Stimulated activated CD4-positive, alpha-beta T cell treated with anti-CD3 and anti-CD28 coated beads, Interleukin-15, amount 100 ng/mL, for 1 hour (primary cell): ENCODE measurements at regions not wholly inside any gene's neighbourhood (a gene's known extent, or its start where the extent isn't known, plus 50 kb on each side); places are given as distances from the start of the nearest gene placed in this dataset.
A peak's percentile ranks its signal among the peaks of the same experiment; 100 is the strongest.
"Not testable (repeated sequence)": the region's sequence is repeated elsewhere in the genome, so short reads cannot be mapped to it uniquely, and the experiment has no call there.

ENCODE experiments used
- DNase-seq, 2 donors: peaks; one replicate each; pipeline ENCODE4 v3.0.0-alpha.2; 2020; ENCODE audit warnings: low read depth in 1 of 2, low spot score in 1 of 2

- DNase-seq: not testable (repeated sequence)
Observed at GRCh38 chr2:131671841-131672470, 144.3 kb downstream of the CCDC74A start.

DNA sequence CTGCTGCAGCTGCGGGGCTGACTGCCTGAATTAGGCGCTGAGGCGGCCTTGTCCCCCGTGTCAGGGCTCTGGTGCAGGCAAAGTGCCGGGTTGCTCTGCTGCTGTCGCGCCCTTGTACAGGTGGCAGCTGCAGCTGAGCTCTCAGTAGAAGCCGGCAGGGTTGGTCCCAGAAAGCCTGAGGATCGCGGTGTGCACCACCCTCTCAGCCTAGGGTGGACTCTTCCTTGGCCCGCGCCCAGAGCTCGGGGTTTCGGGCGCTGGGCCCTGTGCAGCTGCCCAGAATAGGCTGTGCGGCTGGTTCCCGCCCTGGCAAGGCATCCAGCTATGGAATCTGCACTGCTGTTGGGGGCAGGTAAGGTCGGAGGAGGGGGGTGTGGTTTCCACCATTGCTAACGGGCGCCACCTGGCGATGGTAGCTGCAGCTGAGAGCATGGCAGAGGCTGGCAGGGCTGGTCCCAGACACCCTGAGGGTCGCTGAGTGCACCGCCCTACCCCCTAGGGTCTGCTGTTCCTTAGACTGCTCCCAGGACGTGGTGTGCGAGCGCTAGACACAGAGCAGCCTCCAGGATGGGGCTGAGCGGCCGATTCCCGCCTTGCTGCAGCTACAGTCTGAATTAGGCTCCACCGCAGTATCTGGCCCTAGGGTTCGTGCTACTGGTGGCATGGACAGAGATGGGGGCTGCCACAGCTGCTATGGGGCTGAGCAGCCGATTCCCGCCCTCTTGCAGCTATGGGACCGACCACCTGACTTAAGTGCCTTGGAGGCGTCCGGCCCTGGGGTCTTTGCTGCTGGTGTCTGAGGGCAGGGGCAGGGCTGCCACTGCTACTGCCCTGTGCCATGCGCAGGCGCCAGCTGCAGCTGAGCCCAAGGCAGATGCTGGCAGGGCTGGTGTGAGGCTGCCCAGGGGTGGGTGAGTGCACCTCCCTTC, 145.0 kb downstream of the CCDC74A start:
- peak; percentile 24 to 47 for DNase-seq

DNA sequence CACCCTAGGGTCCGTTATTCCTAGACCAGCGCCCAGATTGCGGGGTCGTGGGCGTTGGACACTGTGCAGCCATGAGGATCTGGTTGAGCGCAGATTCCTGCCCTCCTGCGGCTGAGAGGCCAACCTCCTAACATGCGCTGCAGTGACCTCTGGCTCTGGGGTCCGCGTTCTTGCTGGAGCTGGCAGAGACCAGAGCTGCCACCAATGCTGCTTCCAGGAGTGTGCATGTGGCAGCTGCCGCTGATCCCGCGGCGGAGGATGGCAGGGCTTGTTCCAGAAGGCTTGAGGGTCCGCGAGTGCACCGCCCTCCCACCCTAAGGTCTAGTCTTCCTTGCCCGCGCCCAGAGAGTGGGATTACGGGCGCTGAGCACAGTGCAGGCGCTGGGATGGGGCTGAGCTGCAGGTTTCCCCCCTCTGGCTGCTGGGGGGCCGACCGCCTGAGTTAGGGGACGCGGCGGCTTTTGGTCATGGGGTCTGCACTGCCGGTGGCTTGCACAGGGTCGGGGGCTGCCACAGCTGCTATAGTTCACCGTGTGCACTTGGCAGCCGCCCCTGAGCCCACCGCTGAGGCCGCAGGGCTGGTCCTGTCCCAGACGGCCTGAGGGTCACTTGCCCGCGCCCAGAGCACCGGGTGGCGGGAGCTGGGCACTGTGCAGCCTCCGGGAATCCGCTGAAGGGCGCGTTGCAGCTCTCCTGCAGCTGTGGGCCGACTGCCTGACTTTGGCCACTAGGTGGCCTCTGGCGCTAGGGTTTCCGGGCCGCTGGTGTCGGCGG, 145.9 kb downstream of the CCDC74A start:
- DNase-seq: peak; percentile 35 to 51

DNA sequence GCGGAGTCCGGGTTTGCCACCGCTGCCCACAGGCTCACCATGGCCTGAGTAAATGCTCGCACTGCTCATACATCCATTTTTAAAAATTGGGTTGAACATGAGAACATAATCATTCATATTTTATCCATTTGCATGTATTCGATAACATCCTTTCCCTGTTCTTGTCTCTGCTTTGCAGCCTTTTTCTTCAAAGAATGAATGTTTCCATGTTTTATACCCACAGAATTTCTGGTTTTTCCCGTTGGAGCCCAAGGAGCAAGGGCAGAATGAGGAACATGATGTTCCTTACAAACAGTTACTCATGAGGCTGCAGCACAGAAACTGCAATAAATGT, 146.5 kb downstream of the CCDC74A start:
- DNase-seq: no peak

DNA sequence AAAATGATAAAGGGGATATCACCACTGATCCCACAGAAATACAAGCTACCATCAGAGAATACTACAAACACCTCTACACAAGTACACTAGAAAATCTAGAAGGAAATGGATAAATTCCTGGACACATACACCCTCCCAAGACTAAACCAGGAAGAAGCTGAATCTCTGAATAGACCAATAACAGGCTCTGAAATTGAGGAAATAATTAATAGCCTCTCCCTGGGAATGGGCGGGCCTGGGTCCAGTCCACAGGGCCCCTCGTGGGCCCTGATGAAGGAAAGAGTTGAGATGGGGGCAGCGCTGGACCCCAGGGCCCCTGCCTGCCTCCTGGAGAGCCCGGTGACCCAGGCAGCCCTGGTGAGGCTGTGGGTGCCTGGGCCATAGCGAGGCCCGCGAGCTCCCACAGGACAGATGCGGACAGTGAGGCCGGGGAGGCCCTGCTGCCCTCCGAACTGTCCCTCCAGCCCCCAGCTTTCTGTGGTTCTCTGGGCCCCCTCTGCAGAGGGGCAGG, 154.0 kb downstream of the CCDC74A start:
- not testable (repeated sequence) for DNase-seq

DNA sequence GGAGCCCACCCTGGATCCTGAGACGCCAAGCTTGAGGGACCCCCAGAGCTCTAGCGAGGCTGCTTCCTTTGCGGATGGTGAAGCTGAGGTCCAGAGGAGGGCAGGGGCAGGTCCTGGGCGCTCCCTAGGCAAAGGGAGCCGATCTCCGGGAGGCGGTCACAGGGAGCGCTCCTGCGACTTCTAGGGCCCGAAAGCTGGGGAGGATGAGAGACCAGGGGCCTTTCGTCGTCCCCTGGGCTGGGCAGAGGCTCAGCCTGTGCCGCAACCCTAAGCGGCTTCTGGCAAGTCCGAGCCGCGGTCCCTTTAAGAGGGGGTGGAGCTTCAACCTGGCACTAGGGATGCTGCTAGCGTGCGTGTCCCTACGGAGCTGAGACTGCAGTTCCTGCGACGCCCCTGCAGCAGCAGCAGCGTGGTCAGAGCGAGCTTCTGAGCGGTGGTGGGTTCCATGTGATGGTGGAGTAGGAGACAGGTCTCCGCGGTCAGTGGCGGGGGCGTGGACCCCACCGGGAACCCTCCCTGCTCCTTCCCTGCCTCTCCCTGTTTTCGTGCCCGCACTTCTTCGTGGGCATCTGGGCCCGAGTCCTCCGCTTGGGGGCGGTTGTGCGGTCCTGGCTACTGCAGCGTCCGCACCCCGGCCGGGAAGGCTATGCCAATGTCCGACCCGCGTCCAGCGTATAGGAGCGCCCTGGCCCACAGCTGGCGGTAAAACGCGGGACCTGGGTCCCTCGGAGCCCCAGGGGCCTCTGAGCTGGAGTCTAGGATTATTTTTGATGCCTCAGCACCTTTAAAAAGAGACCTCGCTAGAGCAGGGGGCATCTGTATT, 154.6 kb downstream of the CCDC74A start:
- peak; percentile 48 to 52 for DNase-seq

DNA sequence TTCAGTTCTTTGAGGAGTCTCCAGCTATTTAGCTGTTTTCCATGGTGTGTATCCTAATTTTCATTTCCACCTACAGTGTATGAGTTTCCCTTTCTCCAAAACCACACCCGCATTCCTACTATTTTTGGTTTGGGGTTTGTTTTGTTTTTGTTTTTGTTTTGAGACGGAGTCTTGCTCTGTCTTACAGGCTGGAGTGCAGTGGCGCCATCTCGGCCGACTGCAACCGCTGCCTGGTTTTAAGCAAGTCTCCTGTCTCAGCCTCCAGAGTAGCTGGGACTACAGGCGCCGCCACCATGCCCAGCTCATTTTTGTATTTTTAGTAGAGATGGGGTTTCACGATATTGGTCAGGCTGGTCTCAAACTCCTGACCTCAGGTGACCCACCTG, 155.2 kb downstream of the CCDC74A start:
- not testable (repeated sequence) for DNase-seq

DNA sequence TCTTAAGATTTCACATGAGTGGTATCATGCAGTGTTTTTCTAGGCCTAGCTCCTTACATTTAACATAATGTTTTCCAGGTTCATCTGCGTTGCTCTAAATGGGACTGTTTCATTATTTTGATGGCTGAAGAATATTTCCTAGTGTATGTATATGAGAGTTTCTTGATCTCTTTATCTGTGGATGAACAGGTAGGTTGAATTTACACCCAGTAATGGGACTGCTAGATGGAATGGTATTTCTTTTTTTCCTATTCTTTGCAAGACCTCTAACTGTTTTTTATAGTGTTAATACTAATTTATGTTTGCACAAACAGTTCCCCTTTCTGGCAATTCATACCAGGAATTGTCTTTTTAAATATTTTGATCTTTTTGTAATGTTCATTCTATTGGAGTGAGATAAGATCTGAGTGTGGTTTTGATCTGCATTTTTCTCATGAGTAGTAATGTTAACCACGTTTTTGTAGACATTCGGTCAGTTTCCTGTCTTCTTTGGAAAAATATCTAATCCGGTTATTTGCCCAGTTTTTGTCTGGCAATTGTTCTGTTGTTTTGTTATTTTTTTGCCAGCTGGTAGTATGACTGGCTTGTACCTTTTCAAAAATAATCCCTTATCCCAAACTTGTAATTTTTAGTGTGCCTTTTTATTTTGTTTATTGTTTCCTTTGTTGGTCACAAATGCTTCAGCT, 157.1 kb downstream of the CCDC74A start:
- DNase-seq: not testable (repeated sequence)

- DNase-seq: not testable (repeated sequence)
Observed at GRCh38 chr2:131686164-131686893, 158.6 kb downstream of the CCDC74A start.

GRCh38 chr2:131686894-131687238, 159.2 kb downstream of the CCDC74A start:
- DNase-seq: not testable (repeated sequence)

- not testable (repeated sequence) for DNase-seq
Observed at GRCh38 chr2:131689066-131689465, 161.4 kb downstream of the CCDC74A start.

- DNase-seq: not testable (repeated sequence)
Observed at GRCh38 chr2:131711268-131711667, 183.6 kb downstream of the CCDC74A start.

DNA sequence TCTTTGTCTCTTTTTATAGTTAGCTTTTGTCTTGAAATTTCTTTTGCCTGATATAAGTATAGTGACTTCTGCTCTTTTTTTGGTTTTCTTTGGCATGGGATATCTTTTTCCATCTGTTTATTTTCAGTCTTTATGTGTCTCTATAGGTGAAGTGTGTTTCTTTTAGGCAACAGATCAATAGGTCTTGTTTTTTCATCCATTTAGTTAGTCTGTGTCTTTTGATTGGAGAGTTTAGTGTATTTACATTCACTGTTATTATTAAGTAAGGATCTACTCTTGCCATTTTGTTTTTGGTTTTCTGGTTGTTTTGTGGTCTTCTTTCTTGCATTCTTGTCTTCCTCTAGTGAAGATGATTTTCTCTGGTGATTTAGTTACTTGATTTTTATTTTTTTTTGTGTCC, 190.2 kb downstream of the CCDC74A start:
- not testable (repeated sequence) for DNase-seq

DNA sequence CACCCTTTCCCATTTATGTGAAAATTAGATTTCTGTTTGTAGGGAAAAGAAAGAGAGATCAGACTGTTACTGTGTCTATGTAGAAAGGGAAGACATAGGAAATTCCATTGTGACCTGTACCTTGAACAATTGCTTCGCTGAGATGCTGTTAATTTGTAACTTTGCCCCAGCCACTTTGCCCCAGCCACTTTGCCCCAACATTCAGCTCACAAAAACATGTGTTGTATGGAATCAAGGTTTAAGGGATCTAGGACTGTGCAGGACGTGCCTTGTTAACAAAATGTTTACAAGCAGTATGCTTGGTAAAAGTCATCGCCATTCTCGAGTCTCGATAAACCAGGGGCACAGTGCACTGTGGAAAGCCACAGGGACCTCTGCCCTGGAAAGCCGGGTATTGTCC, 193.5 kb downstream of the CCDC74A start:
- DNase-seq: not testable (repeated sequence)

DNA sequence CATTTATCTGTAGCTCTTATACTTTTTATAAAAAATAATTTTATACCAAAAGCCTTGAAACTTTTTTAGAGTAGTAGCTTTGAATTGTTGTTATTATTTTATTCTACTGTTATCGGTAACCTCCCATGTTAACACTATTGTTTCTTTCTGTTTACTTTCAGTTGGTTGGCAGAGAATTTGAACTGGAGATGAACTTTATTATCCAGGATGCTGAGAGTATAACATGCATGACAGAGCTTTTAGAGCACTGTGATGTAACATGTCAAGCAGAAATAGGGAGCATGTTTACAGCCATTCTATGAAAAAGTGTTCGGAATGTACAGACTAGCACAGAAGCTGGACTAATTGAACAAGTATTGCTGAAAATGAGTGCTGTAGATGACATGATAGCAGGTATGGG, 194.6 kb downstream of the CCDC74A start:
- not testable (repeated sequence) for DNase-seq

GRCh38 chr2:131724019-131724418, 196.3 kb downstream of the CCDC74A start:
- DNase-seq: no peak

DNA sequence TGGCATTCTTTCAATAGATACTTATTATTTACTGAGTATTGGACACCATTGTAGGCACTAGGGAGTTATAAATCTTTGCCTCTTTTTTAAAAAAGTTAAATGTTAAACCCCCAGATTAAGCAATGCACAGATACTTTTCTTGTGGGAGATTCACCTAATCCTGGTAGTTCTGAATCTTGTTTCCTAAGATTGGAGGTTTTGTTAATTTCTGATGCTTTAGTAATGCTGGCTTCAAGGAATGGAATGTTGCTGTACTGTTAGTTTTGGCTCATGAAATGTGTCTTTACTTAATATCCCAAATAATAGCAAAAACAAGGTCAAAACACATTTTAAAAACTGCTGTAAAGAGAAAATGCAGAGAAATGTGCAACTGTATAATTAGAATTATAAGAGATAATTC, 200.8 kb downstream of the CCDC74A start:
- DNase-seq: not testable (repeated sequence)

DNA sequence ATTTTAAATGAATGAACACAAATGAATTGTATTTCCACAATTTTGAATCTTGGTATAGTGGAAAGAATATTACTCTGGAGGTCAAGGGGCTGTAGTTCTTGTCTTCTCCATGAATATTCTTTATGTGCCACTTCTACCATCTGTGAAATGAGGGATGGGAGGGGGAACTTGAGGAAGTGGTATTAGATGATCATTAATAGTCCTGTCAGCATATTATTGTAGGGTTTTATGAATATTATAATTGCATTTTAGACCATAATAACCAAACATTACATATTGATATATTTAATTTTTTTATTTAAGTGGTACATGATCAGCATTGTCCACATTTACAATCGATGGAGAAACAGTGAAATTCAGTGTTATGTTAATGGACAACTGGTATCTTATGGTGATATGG, 205.8 kb downstream of the CCDC74A start:
- not testable (repeated sequence) for DNase-seq

DNA sequence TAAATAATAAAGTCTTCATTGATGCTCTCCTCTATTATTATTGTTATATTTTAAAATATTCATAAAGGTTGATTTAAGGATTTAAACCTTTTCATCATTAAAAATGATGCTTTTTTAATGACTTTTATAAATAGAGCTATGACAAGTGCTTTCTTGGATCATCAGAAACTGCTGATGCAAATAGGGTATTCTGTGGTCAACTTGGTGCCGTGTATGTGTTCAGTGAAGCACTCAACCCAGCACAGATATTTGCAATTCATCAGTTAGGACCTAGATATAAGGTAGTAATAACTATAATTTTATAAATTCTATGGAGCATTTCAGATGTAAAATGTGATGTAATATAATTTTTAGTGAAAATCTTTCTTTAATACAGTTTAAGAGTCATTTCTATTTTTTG, 208.7 kb downstream of the CCDC74A start:
- not testable (repeated sequence) for DNase-seq
